GM12874 (cell line): ENCODE measurements at regions not wholly inside any gene's neighbourhood (a gene's known extent, or its start where the extent isn't known, plus 50 kb on each side); places are given as distances from the start of the nearest gene placed in this dataset.

Experiments used
- TF ChIP-seq, protein P1 (sequence below): IDR thresholded peaks from 2 replicates; pipeline ENCODE4 v1.5.1; 2011; ENCODE audit warnings: low read depth, mild to moderate bottlenecking, control low read depth, low read length, moderate library complexity; ENCODE audit not compliant: insufficient read depth

DNA sequence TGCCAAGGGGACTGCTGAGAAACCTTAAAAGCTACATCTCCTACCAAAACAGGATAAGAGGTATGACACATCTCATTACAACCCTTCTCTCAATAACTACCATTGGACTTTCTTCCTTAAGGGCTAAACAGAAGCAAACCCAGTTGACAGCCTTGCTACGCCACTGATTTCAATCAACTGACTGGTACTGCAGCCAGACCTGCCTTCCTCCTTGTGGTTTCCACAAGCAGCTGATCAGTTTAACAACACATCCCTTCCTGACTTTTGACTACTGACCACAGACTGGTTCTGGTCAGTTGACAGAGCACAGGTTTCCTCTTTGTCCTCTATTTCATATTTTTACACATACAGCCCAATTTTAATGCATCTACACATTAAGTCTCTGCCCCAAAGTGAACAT, 108.8 kb downstream of the ADAMTS1 start:
- TF ChIP-seq, protein P1, sequence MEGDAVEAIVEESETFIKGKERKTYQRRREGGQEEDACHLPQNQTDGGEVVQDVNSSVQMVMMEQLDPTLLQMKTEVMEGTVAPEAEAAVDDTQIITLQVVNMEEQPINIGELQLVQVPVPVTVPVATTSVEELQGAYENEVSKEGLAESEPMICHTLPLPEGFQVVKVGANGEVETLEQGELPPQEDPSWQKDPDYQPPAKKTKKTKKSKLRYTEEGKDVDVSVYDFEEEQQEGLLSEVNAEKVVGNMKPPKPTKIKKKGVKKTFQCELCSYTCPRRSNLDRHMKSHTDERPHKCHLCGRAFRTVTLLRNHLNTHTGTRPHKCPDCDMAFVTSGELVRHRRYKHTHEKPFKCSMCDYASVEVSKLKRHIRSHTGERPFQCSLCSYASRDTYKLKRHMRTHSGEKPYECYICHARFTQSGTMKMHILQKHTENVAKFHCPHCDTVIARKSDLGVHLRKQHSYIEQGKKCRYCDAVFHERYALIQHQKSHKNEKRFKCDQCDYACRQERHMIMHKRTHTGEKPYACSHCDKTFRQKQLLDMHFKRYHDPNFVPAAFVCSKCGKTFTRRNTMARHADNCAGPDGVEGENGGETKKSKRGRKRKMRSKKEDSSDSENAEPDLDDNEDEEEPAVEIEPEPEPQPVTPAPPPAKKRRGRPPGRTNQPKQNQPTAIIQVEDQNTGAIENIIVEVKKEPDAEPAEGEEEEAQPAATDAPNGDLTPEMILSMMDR, result no peak

DNA sequence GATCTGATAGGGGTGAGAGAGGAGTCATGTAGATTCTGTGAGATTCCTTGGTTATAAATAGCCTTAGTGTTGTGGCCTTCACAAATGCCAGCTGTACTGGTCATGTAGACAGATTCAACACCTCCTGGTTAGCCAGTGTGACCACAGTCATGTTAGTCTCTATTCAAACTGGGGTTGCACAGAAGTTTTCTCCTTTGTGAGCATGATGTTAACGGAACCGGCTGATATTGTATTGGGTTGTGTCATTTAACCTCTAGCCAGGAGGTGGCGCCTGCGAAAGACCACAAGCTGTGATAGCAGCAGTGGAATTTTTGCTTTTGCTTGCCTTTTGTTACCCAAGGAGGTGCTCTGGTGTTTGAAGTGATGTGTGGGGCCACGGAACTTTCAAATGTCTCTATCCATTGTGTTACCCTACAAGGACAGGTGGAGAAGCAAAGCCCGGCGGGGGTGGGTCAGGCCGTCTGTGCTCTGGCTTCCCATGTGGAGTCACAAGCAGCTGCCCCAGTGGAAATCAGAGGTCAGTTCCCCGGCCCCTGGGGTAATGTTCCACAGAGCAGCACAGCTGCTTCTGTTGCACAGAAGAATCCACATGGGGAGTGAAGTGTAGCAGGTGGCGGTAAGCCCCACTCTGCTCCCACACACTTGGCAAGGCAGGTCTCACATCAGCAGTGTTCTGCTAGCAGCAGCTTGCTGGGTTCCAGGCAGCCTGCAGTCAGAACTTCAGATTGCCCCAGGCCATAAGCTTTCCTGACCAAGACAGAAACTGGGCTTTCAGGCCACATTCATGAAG, 112.6 kb downstream of the ADAMTS1 start:
- TF ChIP-seq, protein P1, result peak; percentile 40; the same call in 1 of the 2 replicates

DNA sequence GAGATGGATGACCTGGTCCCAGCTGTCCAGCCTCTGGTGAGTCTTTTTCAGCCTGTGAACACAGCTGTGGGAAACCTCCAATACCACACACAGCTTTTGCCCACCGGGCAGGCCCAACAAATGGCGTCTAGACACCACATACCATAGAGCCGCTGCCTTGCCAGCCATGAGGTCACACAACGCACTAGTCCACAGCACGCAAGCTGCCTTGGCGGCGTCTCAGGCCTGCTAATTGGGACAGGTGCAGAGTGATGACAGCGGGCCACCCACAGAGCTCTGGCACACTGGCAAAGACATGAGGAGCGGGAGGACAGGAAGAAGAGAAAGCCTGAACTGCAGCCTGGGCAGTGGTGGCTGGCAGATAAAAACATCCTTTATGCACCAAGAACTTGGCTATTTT, 125.5 kb downstream of the ADAMTS1 start:
- TF ChIP-seq, protein P1, result no peak

DNA sequence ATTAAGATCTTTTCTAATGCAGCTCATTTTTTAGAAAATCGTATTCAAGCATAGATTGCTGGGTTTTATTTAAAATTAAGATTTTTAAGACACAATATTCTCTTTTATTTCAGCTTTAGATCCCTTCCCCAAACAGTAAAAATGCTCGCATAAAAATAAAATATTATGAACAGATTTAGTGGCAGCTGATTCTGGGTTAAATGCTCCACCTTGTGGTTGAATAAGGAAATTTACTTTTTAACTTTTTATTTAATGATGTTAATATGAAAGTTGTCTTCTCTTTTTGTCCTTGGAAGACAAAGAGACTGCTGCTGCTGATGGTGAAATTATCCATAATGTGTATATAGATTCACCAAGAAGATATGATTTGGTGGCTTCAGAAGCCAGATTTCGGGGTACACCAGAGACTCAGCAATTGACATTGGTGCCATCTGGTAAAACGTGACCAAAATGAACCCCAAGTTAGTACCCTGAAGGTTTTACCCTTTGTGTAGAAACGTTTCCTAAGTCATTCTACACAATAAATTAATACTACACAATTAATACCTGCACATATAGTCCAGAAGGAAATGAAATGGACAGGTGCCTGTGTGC, 128.0 kb downstream of the ADAMTS1 start:
- TF ChIP-seq, protein P1, result no peak; the same call in 1 of the 2 replicates

DNA sequence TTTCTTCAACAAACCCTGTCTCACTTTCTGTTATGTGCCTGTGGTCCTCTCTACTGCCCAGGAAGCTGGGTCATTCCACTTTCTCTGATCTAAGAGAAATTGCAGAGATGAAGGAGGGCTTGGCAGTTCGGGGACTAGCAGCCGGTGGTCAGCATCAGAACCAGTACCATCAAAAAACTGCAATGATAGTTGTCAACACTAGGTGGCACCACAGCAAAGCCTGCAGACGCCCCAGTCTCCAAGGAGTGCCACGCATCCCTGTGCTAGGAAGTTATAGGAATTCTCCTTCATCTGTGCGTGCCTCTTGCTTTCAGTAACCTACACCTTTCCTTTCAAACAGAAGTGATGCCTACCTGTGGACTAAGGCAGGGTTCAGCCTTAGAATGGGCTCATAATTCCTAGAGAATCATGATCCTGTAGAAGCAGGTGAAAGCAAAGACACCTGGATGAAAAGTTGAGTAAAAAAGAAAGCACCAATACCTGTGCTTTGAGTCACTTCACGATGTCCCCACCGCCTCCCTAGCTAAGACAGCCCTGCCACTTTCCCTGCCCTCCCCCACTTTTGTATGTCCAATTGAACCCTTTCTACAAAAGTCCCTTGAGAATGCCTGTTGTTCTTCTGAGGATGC, 129.2 kb downstream of the ADAMTS1 start:
- TF ChIP-seq, protein P1, result peak; percentile 68

DNA sequence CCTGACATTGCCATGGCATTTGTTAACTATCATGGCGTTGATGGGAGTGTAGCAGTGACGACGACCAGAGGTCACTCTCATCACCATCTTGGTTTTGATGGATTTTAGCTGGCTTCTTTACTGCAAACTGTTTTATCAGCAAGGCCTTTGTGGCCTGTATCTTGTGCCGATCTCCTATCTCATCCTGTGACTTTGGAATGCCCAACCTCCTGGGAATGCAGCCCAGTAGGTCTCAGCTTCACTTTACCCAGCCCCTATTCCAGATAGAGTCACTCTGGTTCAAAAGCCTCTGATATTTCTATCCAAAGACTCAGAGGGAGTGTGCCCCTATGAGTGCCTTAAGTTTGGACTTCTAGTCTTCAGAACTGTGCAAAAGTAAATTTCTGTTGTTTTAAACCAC, 130.1 kb downstream of the ADAMTS1 start:
- TF ChIP-seq, protein P1, result no peak

DNA sequence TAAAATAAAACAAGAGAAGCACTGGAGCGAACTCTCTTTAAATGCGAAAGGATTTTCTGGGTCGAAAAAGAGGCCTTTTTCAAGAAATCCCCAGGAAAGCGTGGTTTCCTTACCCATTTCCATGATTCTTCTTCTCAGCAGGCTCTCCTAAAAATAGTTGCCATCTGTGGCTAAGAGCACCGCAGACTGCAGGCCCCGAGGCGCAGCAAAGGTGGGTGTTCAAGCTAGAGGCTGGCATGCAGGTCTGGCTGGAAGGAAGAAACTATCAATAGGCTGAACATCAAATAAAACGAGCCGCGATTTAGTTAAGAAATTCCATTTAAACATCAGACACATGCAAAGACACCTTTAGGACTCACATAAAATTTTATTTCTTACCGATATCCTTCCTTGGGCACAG, 135.1 kb downstream of the ADAMTS1 start:
- TF ChIP-seq, protein P1, result no peak
